ENCODE measurements at regions not wholly inside any gene's neighbourhood (a gene's known extent, or its start where the extent isn't known, plus 50 kb on each side); places are given as distances from the start of the nearest gene placed in this dataset.
A peak's percentile ranks its signal among the peaks of the same experiment; 100 is the strongest.

GRCh38 chr3:76586471-76586870, 453.4 kb upstream of the ROBO2 start:
- DNase-seq (ENCODE audit: low spot score) = no peak

- no peak for DNase-seq (ENCODE audit: low spot score)
These were observed 429.7 kb upstream of the ROBO2 start for GRCh38 chr3:76610150-76610549.

- no peak for DNase-seq (ENCODE audit: low spot score)
These were observed 424.2 kb upstream of the ROBO2 start for GRCh38 chr3:76615719-76616118.

GRCh38 chr3:76624164-76624563, 415.7 kb upstream of the ROBO2 start:
- no peak for DNase-seq (ENCODE audit: low spot score)

GRCh38 chr3:76627236-76627635, 412.7 kb upstream of the ROBO2 start:
- DNase-seq (ENCODE audit: low spot score) = no peak

- no peak for DNase-seq (ENCODE audit: low spot score)
These were observed 408.6 kb upstream of the ROBO2 start for GRCh38 chr3:76631251-76631650.

GRCh38 chr3:76638006-76638405, 401.9 kb upstream of the ROBO2 start:
- no peak for DNase-seq (ENCODE audit: low spot score)

- no peak for DNase-seq (ENCODE audit: low spot score)
These were observed 396.1 kb upstream of the ROBO2 start for GRCh38 chr3:76643623-76644304.

GRCh38 chr3:76644305-76644675, 395.6 kb upstream of the ROBO2 start:
- DNase-seq (ENCODE audit: low spot score) = no peak

GRCh38 chr3:76645724-76646123, 394.2 kb upstream of the ROBO2 start:
- no peak for DNase-seq (ENCODE audit: low spot score)

- DNase-seq (ENCODE audit: low spot score) = no peak
These were observed 392.9 kb upstream of the ROBO2 start for GRCh38 chr3:76646921-76647562.

GRCh38 chr3:76651784-76652183, 388.1 kb upstream of the ROBO2 start:
- DNase-seq (ENCODE audit: low spot score) = no peak

GRCh38 chr3:76652524-76652923, 387.4 kb upstream of the ROBO2 start:
- DNase-seq (ENCODE audit: low spot score) = no peak

- DNase-seq (ENCODE audit: low spot score) = no peak
These were observed 386.2 kb upstream of the ROBO2 start for GRCh38 chr3:76653640-76654251.

- no peak for DNase-seq (ENCODE audit: low spot score)
These were observed 383.3 kb upstream of the ROBO2 start for GRCh38 chr3:76656531-76657070.

GRCh38 chr3:76657909-76658308, 382.0 kb upstream of the ROBO2 start:
- DNase-seq (ENCODE audit: low spot score) = no peak

- no peak for DNase-seq (ENCODE audit: low spot score)
These were observed 378.2 kb upstream of the ROBO2 start for GRCh38 chr3:76661527-76662250.

GRCh38 chr3:76664816-76665215, 375.1 kb upstream of the ROBO2 start:
- no peak for DNase-seq (ENCODE audit: low spot score)

GRCh38 chr3:76668653-76669052, 371.2 kb upstream of the ROBO2 start:
- no peak for DNase-seq (ENCODE audit: low spot score)

GRCh38 chr3:76669322-76669721, 370.6 kb upstream of the ROBO2 start:
- DNase-seq (ENCODE audit: low spot score) = no peak

GRCh38 chr3:76673171-76673570, 366.7 kb upstream of the ROBO2 start:
- no peak for DNase-seq (ENCODE audit: low spot score)

GRCh38 chr3:76679541-76679940, 360.4 kb upstream of the ROBO2 start:
- peak; percentile 9 for DNase-seq (ENCODE audit: low spot score)

Data from HT-29 (cell line).